Prostate gland (tissue), 2 donors: ENCODE measurements at regions not wholly inside any gene's neighbourhood (a gene's known extent, or its start where the extent isn't known, plus 50 kb on each side); places are given as distances from the start of the nearest gene placed in this dataset.

Source experiments
- CTCF ChIP-seq, 4 experiments: fragments of 200-600 bp in 2 of 4; fragments of 450-650 bp in 2 of 4; sonication (generic) in 2 of 4; IDR thresholded peaks; 1 replicate in 3 of 4; 2 replicates in 1 of 4; pipeline ENCODE4 v1.5.1; 2016 to 2019; ENCODE audit warnings: antibody characterized with exemption in 4 of 4, mild to moderate bottlenecking in 2 of 4, moderate library complexity in 2 of 4
- POLR2A ChIP-seq: fragments of 450-650 bp; IDR thresholded peaks from one replicate; pipeline ENCODE4 v1.6.1; 2016; ENCODE audit warnings: antibody characterized with exemption, mild to moderate bottlenecking
- POLR2AphosphoS5 ChIP-seq: sonication (generic); formaldehyde crosslinking; IDR thresholded peaks from one replicate; pipeline ENCODE4 v1.6.1; 2017; ENCODE audit warnings: antibody characterized with exemption

- TF ChIP-seq POLR2AphosphoS5 (no peak), CTCF (IDR thresholded peaks at IDR 0.05) (no peak), POLR2A (no peak)
These were observed 86.9 kb upstream of the SLC24A3 start for GRCh38 chr20:19125508-19125907.
